HG03095 (cell line): ENCODE measurements at regions not wholly inside any gene's neighbourhood (a gene's known extent, or its start where the extent isn't known, plus 50 kb on each side); places are given as distances from the start of the nearest gene placed in this dataset.

Experiments used
- ATAC-seq: cut with Tn5 transposase; IDR thresholded peaks from one replicate; pipeline ENCODE4 v1.9.1; 2021; ENCODE audit warnings: moderate library complexity; ENCODE audit not compliant: unreplicated experiment

DNA sequence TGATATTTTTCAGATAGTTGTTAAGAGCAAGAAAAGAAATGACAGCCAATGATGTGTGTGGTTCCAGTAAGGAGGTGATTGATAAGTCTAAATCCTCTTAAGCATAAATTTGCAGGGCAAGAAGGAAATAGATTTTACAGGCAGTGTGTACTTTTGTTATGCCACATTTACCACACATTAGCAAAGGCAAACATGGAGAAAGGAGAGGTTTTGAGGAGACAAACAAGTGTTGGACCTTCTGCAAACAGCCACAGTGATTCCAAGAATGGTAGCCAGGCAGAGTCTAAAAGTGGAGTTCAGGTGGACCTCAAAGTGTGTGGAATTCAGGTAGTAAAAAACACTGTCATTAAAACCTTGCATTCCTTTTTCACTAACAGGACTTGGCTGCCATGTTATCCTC is 295.9 kb upstream of the ITGA1 start:
- ATAC-seq, result no peak

DNA sequence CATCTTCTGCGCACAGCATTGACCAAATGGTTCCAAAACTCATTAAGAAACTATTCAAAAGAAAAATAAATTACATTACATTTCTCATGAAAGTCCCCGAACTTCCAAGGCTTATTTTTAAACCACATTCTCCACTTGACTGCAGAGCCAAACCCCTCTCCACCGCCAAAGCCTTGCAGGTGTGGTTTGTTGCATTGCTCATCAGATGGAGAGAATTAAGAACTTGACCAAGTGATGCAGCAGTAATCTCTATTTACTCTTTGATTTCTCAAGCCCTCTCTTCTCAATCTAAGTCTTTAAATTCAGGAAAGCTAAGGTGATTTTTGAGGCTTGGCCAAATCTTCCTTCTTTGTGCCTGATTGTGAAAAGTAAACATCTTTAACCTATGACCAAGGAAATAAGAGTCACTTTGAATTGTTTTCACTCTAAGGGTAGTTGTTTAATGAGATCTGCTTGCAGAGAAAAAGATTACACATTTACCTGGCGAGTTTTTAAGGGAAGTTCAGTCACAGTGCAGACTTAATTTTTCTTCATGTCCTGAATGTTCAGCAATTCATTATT is 290.5 kb upstream of the ITGA1 start:
- no peak for ATAC-seq

DNA sequence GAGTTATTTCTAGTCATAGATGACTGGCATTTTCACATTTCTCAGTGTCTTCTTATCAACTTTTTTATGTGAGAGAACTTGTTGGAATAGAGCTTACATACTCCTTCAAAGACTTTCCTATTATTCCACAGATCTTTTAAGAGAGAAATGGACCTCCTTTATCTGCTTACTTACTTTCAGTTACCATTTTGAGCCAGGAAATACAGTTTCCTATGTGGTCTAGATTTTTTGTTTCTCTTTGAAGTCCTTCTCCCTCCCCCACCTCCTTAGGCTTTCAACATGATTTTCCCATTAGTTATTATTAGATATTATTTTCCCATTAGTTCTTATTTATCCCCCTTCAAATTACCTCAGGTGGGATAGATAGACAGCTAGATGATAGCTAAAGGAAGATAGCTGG is 289.1 kb upstream of the ITGA1 start:
- no peak for ATAC-seq

DNA sequence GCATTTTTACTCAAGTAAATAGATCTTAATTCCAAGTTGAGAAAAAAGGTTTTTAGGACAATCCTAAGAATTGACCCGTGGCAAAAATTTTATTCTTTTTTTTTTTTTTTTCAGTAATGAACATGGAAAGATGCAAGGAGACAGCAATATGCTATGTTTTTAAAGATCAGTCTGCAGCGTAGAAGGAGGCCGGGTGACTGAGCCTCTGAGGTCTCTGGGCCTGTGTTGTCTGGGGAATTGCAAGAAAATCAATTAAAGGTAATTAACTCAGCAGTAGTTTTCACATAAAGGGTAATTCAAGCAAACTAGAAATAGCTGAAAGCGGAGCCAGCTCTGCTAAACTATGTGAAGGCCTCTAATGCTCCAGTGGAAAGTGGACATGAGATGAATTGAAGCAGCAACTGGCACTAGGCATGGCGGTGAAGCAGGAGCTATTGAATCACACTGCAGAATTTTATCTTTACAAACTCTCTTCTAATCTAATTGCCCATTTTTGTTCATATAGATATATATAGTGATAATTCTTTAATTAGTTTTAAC is 285.2 kb upstream of the ITGA1 start:
- no peak for ATAC-seq

DNA sequence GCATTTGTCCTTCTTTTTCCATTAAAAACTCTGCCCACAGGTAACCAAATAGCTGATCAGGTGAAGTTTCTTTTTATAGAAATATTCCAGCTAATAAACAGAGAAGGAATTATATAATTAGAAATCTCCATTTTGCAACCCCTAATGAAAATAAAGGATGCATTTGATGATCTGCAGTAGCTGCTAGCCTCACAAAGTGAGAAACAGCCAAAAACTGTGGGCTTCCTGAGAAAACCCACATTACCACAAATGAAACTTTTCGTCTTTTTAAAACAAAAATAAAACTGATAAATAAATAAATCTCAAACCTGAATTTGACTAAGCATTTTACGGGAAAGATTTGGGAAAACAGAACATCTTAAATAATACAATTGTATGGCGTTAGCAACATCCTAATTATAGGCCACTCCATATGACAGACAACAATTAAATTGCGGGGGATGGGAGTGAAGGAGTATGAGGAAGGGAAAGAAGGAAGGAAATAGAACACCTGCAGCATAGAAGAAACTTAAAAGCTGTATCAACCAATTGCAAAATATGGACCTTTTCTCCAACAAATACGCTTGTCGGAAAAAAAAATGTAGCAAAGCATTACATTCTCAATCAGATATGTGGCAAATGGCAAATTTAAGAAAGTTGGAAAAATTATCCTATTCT is 283.0 kb upstream of the ITGA1 start:
- ATAC-seq, result no peak

DNA sequence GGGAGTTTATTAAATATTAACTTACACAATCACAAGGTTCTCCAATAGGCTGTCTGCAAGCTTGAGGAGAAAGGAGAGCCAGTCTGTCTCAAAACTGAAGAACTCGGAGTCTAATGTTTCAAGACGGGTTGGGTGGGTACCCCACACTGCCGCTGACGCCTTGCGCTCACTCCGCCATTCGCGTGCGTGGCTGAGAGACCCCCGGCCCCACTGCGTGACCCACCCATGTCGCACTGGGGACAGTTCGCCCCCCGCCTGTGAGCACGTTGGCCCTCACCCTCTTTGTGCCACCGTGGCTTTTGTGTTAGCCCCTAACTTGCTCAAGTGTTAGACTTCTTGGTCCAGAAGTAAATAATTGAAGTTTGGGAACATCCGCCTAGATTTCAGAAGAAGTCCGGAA is 270.0 kb upstream of the ITGA1 start:
- ATAC-seq, result no peak

DNA sequence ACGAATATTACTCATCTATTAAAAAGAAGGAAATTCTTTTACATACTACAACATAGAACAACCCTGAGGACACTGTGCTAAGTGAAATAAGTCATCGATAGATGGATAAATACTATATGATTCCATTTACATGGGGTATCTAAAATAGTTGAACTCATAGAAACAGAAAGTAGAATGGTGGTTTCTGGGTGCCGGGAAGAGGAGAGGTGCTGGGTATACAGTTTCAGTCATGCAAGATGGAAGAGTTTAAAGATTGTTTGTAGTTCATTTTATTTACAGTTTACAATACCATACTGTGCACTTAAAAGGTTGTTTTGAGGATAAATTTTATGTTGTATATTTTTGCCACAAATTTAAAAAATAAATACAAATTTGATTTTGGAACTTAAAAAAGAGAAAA is 267.5 kb upstream of the ITGA1 start:
- no peak for ATAC-seq

DNA sequence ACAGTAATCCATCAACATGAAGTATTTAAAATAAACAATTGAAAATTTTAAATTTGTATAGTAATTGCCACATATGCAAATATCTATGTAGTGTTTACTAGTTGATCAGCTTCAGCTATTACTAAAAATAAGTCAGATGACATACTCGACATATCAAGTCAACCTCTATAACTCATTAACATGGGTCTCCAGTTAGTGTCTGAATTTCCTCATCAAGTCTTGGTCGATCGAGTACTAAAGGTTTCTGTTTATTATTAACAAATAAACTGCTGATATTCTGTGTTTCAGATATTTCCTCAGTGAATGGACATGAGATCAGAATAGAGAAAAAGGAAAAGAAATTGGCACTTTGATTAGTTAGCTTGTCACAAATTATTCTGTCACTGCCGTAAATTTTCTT is 266.5 kb upstream of the ITGA1 start:
- ATAC-seq, result no peak

DNA sequence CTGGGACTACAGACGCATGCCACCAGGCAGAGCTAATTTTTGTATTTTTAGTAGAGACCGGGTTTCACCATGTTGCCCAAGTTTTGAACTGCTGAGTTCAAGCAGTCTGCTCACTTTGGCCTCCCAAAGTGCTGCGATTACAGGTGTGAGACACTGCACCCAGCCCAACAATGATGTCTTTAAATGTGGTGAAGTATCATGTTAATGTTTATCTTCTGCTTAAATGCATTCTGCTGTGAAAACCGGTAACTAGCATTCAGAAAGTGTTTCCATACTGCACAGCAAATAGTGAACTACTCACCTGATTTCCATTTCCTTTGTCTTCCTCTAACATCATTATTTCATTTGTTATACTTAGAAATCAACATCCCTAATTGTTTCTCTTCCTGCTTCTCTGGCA is 264.0 kb upstream of the ITGA1 start:
- no peak for ATAC-seq

DNA sequence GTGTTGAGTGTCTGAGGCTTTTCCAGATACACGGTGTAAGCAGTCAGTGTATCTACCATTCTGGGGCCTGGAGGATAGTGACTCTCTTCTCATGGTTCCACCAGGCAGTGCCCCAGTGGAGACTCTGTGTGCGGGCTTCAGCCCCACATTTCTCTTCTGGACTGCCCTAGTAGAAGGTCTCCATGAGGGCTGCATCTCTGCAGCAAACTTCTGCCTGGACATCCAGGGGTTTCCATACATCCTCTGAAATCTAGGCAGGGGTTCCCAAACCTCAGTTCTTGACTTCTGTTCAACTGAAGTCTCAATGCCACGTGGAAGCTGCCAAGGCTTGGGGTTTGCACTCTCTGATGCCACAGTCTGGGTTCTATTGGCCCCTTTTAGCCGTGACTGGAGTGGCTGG is 256.6 kb upstream of the ITGA1 start:
- ATAC-seq, result no peak

DNA sequence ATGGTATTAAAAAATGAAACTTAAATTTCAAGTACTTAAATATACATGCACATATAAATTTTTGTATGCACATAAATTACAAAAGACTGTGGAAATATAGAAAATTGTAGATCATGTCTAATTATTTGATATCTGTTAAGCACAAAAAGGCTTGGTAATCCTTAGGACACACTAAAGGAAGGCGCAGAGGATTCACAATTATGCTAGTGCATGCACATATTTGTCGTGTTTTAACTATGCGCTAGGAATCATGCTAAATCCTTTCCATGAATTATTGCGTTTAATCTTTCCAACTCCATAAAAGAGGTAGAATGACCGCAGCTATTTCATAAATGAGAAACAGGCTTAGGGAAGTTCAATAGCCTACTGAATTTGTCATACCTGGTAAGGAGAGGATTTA is 244.1 kb upstream of the ITGA1 start:
- no peak for ATAC-seq

DNA sequence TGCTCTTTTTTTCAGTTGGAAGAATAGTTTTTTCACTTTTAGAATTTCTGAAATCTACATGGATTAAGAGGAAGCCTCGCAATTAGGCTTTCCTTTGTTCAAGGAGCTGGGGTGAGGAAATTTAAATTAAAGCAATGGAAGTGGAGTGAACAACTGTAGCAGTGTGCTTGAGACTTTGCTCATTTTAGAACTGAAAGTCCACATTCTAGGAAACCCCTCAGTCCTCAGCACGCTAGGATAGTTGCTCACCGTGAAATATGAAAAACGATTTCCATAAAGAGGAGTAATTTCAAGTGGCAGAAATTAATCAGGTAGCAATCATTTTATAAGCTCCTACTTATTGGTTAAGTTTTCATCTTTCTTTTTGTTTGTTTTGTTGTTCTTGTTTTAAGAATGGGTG is 243.0 kb upstream of the ITGA1 start:
- ATAC-seq, result no peak

DNA sequence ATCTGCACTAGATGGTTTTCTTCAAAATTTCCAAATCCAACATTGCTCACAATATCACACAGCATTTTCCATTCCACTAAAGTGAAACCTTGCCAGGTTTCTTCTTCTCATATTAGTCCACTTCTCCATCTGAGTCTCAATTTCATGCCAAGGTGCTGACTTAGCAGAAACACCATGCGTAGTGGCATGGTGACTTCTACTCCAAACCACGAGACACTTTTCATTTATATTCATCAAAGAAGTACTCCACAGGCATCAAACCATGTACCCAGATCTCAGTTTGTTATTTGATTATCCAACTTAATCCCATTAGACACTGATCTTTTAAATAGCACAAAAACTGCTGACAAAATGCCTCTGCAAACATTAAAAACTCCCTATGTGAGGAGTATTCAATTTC is 233.4 kb upstream of the ITGA1 start:
- no peak for ATAC-seq

DNA sequence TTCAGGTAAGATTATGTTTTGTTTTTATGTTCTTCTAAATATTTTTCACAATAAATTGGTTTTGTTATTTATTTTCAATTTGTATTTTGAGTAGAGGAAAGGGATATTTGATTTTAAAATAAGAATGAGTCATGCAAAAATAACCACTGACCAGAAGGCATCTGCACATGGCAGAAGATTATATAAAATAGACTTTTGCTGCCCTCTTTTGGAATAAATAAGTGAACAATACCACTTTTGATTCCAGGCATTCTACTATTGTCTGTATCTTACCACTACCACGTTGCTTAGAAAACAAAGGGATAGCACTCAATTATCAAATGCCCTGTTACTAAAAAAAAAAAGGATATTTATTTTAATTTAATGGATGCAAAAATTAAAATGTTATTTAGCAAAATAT is 227.3 kb upstream of the ITGA1 start:
- no peak for ATAC-seq

DNA sequence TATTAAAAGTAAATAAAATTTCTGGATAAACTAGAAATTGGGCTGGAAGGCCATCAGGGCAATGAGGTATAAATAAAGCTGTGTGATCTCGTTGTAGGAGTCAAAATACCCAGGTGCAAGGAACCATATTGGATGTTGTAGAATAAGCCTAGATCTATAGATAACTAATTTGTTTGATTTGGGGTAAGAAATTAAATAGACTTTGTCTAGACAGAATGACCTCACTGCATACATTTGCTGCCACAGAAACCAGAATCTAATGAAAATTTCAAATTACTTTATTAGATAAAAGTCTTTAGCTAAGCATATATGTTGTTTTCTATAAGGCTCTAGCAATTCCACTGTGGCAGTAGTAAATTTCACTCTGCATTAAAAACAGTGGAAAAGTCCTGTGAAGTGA is 225.2 kb upstream of the ITGA1 start:
- no peak for ATAC-seq

DNA sequence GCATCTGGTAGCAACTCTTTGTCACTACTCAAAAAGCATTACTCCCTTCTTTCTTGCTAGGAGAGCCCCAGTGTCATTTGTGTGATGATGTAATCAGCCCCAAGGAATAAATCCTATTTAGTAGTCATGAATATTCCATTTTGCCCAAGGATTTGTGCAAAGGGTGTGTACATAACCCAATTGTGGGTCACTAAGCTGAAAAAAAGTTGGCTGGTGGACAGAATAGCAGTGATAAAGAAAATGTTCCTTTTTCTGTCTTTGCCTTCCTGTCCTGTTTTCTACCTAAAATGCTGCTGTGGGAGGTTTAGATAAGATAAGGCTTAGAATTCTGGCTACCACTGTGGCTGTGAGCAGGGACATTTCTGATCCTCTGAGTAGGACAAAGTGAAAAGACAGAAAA is 223.1 kb upstream of the ITGA1 start:
- ATAC-seq, result no peak

DNA sequence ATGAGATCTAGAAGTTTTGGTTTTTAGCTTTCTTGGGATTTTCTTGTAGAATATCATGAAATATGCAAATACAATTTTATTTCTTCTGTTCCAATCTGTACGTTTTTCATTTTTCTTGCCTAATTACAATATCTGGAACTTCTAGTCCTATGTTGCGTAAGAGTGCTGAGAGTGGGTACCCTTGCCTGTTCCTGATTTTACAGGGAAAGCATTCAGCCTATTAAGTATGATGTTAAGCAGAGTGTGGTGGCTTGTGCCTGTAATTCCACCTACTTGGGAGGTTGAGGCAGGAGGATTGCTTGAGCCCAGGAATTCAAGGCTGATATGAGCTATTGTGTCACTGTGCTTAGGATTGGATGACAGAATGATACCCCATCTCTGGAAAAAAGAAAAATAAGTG is 210.2 kb upstream of the ITGA1 start:
- ATAC-seq, result no peak

DNA sequence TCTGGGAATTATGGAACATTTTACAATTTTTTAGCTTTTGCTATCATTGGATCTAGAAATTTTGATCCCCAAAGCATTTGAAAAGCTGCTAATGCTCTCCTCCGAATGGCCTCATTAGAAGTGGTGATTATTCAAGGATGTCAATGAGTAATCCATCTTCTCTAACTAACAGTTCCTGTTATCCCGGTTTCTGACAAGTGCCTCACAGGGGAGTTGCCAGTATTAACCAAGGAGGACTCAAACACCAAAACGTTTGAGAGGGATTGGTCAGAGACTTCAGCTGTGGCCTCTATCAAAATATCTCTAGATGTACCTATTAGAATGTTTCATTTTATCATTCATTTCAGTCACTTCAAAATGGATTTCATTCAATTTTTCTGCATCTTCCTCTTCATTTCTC is 208.3 kb upstream of the ITGA1 start:
- ATAC-seq, result no peak

DNA sequence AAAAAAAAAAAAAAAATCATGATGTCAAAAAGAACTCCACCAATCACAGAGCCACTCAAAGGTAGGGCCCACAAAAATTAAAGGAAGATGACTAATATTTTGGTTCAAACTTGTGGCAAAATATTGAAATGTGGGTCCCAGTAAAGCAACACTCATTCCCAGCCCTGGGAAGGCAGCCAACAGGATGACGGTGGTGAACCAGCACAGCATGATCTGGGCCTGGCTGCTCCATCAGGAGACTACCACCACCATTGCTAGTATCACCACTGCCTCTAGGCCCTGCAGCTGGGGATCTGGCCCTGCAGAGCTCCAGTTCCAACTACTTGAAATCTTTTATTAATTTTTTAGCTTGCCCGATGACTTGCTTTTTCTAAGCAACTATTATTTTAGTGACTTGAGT is 206.8 kb upstream of the ITGA1 start:
- ATAC-seq, result no peak

DNA sequence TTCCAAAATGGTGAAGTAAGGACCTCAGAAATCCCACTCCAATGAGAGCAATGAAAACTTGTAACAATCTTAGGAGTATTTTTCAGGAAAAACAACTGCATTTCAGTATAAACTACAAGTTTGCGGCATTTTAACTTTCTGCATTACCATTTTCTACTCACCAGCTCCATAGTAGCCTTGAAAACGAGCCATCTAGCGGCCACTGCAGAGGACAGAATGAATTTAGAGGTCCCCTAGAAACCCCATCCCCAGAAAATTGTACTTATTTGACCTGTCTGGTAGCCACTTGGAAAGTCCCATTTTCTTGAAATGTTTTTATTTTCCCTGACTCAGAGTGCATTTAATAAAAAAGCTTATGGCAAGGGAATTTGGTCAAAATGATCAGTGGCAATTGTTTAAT is 205.4 kb upstream of the ITGA1 start:
- no peak for ATAC-seq

DNA sequence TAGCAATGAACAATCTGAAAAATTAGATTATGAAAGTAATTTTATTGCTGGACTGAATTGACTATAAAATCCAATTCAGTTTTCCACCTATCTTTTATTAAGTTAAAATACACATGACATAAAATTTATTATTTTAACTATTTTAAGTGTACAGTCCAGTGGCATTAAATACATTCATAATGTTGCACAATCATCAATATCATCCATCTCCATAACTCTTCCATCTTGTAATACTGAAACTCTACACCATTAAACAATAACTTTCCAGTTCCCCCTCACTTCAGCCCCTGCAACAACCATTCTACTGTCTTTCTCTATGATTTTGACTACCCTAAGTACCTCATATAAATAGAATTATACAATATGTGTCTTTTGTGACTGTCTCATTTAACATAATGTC is 200.6 kb upstream of the ITGA1 start:
- no peak for ATAC-seq

DNA sequence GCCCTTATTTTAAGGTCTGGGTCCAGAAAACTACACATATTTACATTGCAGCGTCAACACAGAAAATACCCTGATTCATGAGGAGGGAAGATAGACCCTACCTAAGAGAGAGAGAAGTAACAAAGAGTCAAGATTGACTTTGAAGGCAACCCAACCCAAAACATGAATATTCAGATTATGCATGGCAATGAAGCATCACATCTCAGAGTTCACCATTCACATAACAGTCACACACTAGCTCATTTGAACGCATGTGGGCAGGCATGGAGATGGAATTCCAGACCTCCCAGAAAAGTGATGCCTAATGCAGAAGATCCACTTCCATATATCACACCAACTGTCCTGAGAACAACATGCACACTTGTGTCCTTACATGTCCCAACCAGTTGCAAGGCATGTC is 190.1 kb upstream of the ITGA1 start:
- no peak for ATAC-seq

DNA sequence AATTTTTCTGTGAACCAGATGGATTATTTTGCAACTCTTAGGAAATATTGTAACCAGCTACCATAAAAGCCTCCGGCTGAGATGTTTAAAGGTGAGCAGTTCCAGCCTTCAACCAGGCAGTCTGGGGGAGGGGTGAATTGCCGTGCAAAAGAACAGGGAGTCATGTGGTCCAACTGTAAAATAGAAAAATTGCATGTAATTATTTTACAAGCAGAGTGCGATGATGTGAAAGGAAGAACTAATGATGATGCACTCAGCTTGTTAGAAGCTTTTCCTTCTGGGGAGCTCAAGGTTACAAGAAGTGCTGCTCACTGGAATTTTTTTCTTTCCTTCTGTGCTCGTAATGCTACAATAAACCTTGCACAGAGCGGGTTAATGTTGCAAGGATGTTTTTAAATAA is 188.7 kb upstream of the ITGA1 start:
- ATAC-seq, result no peak
